ENCODE measurements at regions not wholly inside any gene's neighbourhood (a gene's known extent, or its start where the extent isn't known, plus 50 kb on each side); places are given as distances from the start of the nearest gene placed in this dataset.

- Histone ChIP-seq H3K36me3 (ENCODE audit: control insufficient read depth in 1 of 2, insufficient read depth in 2 of 2, low read depth in 1 of 2, low read length in 2 of 2) (no peaks in the 10 kb centered on the region), H2BK5ac (ENCODE audit: low read depth, low read length, poor library complexity, severe bottlenecking) (no peak overlapping the region), H3K9ac (ENCODE audit: low read length) (no peak overlapping the region), H3K27ac (ENCODE audit: low read length, poor library complexity, severe bottlenecking) (no peak overlapping the region), H3K4ac (ENCODE audit: low read depth in 1 of 2, low read length in 2 of 2) (no peak overlapping the region), H3K79me1 (replicated peaks; ENCODE audit: low read length, poor library complexity, severe bottlenecking) (no peaks in the 10 kb centered on the region), H2BK15ac (ENCODE audit: low read depth, poor library complexity, severe bottlenecking) (no peak overlapping the region), H2AK5ac (ENCODE audit: low read length, severe bottlenecking) (no peak overlapping the region), H3K4me1 (ENCODE audit: control insufficient read depth, insufficient read depth, low read depth, low read length) (peaks cover 8% of the 10 kb centered on the region), H2BK12ac (ENCODE audit: low read length in 2 of 2) (no peak overlapping the region), H2BK120ac (ENCODE audit: low read depth, low read length) (no peak overlapping the region), H2AFZ (ENCODE audit: low read depth, low read length) (no peak overlapping the region), H4K8ac (ENCODE audit: low read length) (no peak overlapping the region), H3K4me2 (ENCODE audit: low read length, poor library complexity, severe bottlenecking) (no peak overlapping the region), H3K23ac (ENCODE audit: low read length in 2 of 2) (no peak overlapping the region), H3K9me3 (ENCODE audit: control insufficient read depth, low read length) (no peaks in the 10 kb centered on the region), H3K14ac (ENCODE audit: low read length in 2 of 2) (no peak overlapping the region), H3K18ac (ENCODE audit: low read depth in 1 of 2, low read length in 2 of 2) (no peak overlapping the region), H3K4me3 (ENCODE audit: insufficient read depth in 1 of 2, low read depth in 1 of 2, low read length in 2 of 2) (peak overlapping the region in 1 of 2 experiments; percentile 25), H4K91ac (ENCODE audit: low read length) (no peak overlapping the region), H3K27me3 (ENCODE audit: control insufficient read depth in 1 of 2, insufficient read depth in 1 of 2, low read length in 2 of 2) (peaks cover 75 to 90% of the 10 kb centered on the region in 2 experiments)
- WGBS = 93% methylated on average over 29 of the region's 29 CpGs
- no peak for DNase-seq
Measured at GRCh38 chr1:22343456-22344328, 108.0 kb upstream of the ZBTB40 start.

- Histone ChIP-seq H3K4ac (ENCODE audit: low read depth in 1 of 2, low read length in 2 of 2) (no peak overlapping the region), H3K4me1 (ENCODE audit: control insufficient read depth, insufficient read depth, low read depth, low read length) (peaks cover 8% of the 10 kb centered on the region), H3K27ac (ENCODE audit: low read length, poor library complexity, severe bottlenecking) (no peak overlapping the region), H2AFZ (ENCODE audit: low read depth, low read length) (no peak overlapping the region), H2BK5ac (ENCODE audit: low read depth, low read length, poor library complexity, severe bottlenecking) (no peak overlapping the region), H4K91ac (ENCODE audit: low read length) (no peak overlapping the region), H2BK12ac (ENCODE audit: low read length in 2 of 2) (no peak overlapping the region), H3K79me1 (replicated peaks; ENCODE audit: low read length, poor library complexity, severe bottlenecking) (no peaks in the 10 kb centered on the region), H3K36me3 (ENCODE audit: control insufficient read depth in 1 of 2, insufficient read depth in 2 of 2, low read depth in 1 of 2, low read length in 2 of 2) (no peaks in the 10 kb centered on the region), H3K4me2 (ENCODE audit: low read length, poor library complexity, severe bottlenecking) (no peak overlapping the region), H3K18ac (ENCODE audit: low read depth in 1 of 2, low read length in 2 of 2) (no peak overlapping the region), H3K23ac (ENCODE audit: low read length in 2 of 2) (no peak overlapping the region), H3K9ac (ENCODE audit: low read length) (no peak overlapping the region), H2BK15ac (ENCODE audit: low read depth, poor library complexity, severe bottlenecking) (no peak overlapping the region), H3K14ac (ENCODE audit: low read length in 2 of 2) (no peak overlapping the region), H2BK120ac (ENCODE audit: low read depth, low read length) (no peak overlapping the region), H3K27me3 (ENCODE audit: control insufficient read depth in 1 of 2, insufficient read depth in 1 of 2, low read length in 2 of 2) (peaks cover 81 to 87% of the 10 kb centered on the region in 2 experiments), H3K4me3 (ENCODE audit: insufficient read depth in 1 of 2, low read depth in 1 of 2, low read length in 2 of 2) (peak overlapping the region in 1 of 2 experiments; percentile 25), H4K8ac (ENCODE audit: low read length) (no peak overlapping the region), H2AK5ac (ENCODE audit: low read length, severe bottlenecking) (no peak overlapping the region), H3K9me3 (ENCODE audit: control insufficient read depth, low read length) (no peaks in the 10 kb centered on the region)
- no peak for DNase-seq
- WGBS = 76% methylated on average over 5 of the region's 5 CpGs
Measured at GRCh38 chr1:22344329-22344630, 107.4 kb upstream of the ZBTB40 start.

- no peak overlapping the region for H3K18ac ChIP-seq (ENCODE audit: low read depth in 1 of 2, low read length in 2 of 2)
- no peak overlapping the region for H2BK120ac ChIP-seq (ENCODE audit: low read depth, low read length)
- 90% methylated on average over 17 of the region's 17 CpGs for WGBS
Measured at GRCh38 chr1:22344851-22345560, 106.6 kb upstream of the ZBTB40 start.

More at GRCh38 chr1:22344851-22345560, 106.6 kb upstream of the ZBTB40 start:
- Histone ChIP-seq H3K9me3 (ENCODE audit: control insufficient read depth, low read length) (no peaks in the 10 kb centered on the region), H3K4ac (ENCODE audit: low read depth in 1 of 2, low read length in 2 of 2) (no peak overlapping the region), H3K79me1 (replicated peaks; ENCODE audit: low read length, poor library complexity, severe bottlenecking) (no peaks in the 10 kb centered on the region), H3K4me3 (ENCODE audit: insufficient read depth in 1 of 2, low read depth in 1 of 2, low read length in 2 of 2) (no peak overlapping the region), H3K4me1 (ENCODE audit: control insufficient read depth, insufficient read depth, low read depth, low read length) (peaks cover 8% of the 10 kb centered on the region), H4K91ac (ENCODE audit: low read length) (no peak overlapping the region), H4K8ac (ENCODE audit: low read length) (no peak overlapping the region), H3K9ac (ENCODE audit: low read length) (no peak overlapping the region), H3K14ac (ENCODE audit: low read length in 2 of 2) (peak overlapping the region in 1 of 2 experiments; percentile 69), H3K23ac (ENCODE audit: low read length in 2 of 2) (no peak overlapping the region), H3K27me3 (ENCODE audit: control insufficient read depth in 1 of 2, insufficient read depth in 1 of 2, low read length in 2 of 2) (peaks cover 81 to 87% of the 10 kb centered on the region in 2 experiments), H3K4me2 (ENCODE audit: low read length, poor library complexity, severe bottlenecking) (no peak overlapping the region), H2BK15ac (ENCODE audit: low read depth, poor library complexity, severe bottlenecking) (no peak overlapping the region), H2BK12ac (ENCODE audit: low read length in 2 of 2) (no peak overlapping the region), H2AK5ac (ENCODE audit: low read length, severe bottlenecking) (no peak overlapping the region), H3K36me3 (ENCODE audit: control insufficient read depth in 1 of 2, insufficient read depth in 2 of 2, low read depth in 1 of 2, low read length in 2 of 2) (no peaks in the 10 kb centered on the region), H3K27ac (ENCODE audit: low read length, poor library complexity, severe bottlenecking) (no peak overlapping the region), H2BK5ac (ENCODE audit: low read depth, low read length, poor library complexity, severe bottlenecking) (no peak overlapping the region), H2AFZ (ENCODE audit: low read depth, low read length) (no peak overlapping the region)
- no peak for DNase-seq

All from mesenchymal stem cell (in vitro differentiated cells and primary cell).